ENCODE measurements at regions not wholly inside any gene's neighbourhood (a gene's known extent, or its start where the extent isn't known, plus 50 kb on each side); places are given as distances from the start of the nearest gene placed in this dataset.

DNA sequence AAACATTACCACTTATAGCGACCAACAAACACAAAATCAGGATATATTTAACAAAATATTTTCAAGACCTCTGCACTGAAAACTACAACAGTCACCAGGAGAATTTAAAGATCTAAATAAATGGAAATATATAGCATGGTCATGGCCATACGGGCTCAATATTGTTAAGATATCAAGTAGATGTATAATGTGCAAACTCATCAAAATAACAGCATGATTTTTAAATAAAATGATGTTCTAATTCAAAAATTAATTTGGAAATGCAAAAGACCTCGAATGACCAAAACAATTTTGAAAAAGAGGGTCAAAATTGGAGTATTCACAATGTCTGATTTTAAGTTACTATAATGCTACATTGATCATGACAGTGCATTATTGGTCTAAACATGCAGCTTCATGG is 159.1 kb upstream of the NDN start:
- H3K4me1 ChIP-seq: no peaks in the 10 kb centered on the region
- WGBS, 2 donors: 33 to 37% methylated on average over 3 of the region's 3 CpGs
- no peaks in the 10 kb centered on the region for H3K36me3 ChIP-seq
- no peak for DNase-seq
- H3K27ac ChIP-seq: no peak overlapping the region
- peaks cover 0 to 3% (median 0%) of the 10 kb centered on the region in 4 donors for H3K9me3 ChIP-seq
- TF ChIP-seq EP300 (IDR thresholded peaks at IDR 0.05) (no peak), POLR2AphosphoS5 (IDR thresholded peaks at IDR 0.05) (no peak), POLR2A (IDR thresholded peaks at IDR 0.05) (no peak)
- TF ChIP-seq, protein P1, sequence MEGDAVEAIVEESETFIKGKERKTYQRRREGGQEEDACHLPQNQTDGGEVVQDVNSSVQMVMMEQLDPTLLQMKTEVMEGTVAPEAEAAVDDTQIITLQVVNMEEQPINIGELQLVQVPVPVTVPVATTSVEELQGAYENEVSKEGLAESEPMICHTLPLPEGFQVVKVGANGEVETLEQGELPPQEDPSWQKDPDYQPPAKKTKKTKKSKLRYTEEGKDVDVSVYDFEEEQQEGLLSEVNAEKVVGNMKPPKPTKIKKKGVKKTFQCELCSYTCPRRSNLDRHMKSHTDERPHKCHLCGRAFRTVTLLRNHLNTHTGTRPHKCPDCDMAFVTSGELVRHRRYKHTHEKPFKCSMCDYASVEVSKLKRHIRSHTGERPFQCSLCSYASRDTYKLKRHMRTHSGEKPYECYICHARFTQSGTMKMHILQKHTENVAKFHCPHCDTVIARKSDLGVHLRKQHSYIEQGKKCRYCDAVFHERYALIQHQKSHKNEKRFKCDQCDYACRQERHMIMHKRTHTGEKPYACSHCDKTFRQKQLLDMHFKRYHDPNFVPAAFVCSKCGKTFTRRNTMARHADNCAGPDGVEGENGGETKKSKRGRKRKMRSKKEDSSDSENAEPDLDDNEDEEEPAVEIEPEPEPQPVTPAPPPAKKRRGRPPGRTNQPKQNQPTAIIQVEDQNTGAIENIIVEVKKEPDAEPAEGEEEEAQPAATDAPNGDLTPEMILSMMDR (IDR thresholded peaks at IDR 0.05): no peak
- intact Hi-C loops (cut with DNase I): no loop called here
- H3K27me3 ChIP-seq: no peaks in the 10 kb centered on the region
- no peak overlapping the region for H3K4me3 ChIP-seq

DNA sequence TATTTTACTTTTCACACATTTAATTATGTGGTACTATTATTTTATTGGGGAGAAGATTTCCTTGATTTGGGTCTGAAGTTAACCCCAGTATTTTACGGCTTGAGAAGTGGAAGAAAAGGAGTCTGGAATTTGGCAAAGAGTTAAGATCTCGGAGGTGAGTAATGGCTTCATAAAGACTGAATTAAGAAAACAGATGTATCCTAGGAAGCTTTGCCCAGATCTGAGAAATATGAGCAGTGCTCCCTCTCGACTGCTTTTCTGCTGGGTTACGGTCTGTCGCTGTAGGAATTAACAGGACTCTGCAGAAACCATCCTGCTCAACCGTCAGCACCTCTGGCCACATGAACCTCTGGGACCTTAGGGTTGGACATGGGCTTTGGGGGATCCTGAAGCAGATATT is 163.6 kb upstream of the NDN start:
- H3K27ac ChIP-seq: no peak overlapping the region
- TF ChIP-seq POLR2AphosphoS5 (IDR thresholded peaks at IDR 0.05): no peak
- TF ChIP-seq POLR2A (IDR thresholded peaks at IDR 0.05): no peak
- TF ChIP-seq, protein P1 (IDR thresholded peaks at IDR 0.05): no peak
- no peak for TF ChIP-seq EP300 (IDR thresholded peaks at IDR 0.05)
- H3K4me3 ChIP-seq: no peak overlapping the region
- no peak for DNase-seq
- intact Hi-C loops (cut with DNase I): no loop called here
- 81 to 82% methylated on average over 6 of the region's 6 CpGs for WGBS, 2 donors
- no peaks in the 10 kb centered on the region for H3K27me3 ChIP-seq
- H3K4me1 ChIP-seq: no peaks in the 10 kb centered on the region
- H3K36me3 ChIP-seq: no peaks in the 10 kb centered on the region
- H3K9me3 ChIP-seq: peaks cover 0 to 3% (median 0%) of the 10 kb centered on the region in 4 donors

DNA sequence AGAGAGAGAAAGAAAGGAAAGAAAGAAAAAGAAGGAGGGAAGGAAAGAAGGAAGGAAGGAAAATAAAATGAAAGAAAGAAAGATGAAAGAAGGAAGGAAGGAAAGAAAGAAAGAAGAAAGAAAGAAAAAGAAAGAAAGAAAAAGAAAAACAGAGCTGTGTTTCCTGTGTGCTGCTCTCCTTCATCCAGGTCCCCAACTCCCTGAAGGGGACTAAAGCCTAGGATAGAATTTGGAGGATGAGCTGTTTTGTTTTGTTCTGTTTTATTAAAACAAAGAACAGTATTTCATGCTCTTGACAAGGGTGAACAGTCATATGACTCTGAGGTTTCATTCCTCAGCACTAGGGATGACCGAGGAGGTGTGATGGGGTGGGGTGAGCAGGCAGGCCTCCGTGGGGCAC is 164.8 kb upstream of the NDN start:
- no peaks in the 10 kb centered on the region for H3K4me1 ChIP-seq
- intact Hi-C loops (cut with DNase I): no loop called here
- no peak overlapping the region for H3K27ac ChIP-seq
- no peak for DNase-seq
- no peak overlapping the region for H3K4me3 ChIP-seq
- no peak for TF ChIP-seq POLR2A (IDR thresholded peaks at IDR 0.05)
- TF ChIP-seq EP300 (IDR thresholded peaks at IDR 0.05): no peak
- no peak for TF ChIP-seq POLR2AphosphoS5 (IDR thresholded peaks at IDR 0.05)
- 52 to 57% methylated on average over 2 of the region's 2 CpGs for WGBS, 2 donors
- no peaks in the 10 kb centered on the region for H3K27me3 ChIP-seq
- H3K36me3 ChIP-seq: no peaks in the 10 kb centered on the region
- H3K9me3 ChIP-seq: peaks cover 0 to 3% (median 0%) of the 10 kb centered on the region in 4 donors

DNA sequence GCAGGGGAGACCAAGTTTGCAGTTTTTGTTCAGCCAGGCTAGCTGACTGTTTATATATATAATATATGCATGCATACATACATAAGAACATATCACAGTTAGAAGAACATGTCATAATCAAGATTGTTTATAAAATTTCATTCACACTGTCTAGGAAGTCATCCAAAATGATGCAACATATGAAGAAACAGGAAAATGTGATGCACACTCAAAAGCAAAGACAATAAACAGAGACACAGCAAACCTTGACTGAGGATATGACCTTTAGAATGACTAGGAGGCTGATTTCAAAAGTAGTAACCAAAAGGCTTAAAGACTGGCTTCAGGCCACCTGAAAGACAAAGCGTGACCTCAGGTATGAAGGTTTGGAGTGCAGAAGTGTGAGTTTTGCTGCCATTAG is 166.2 kb upstream of the NDN start:
- H3K4me1 ChIP-seq: no peaks in the 10 kb centered on the region
- intact Hi-C loops (cut with DNase I): no loop called here

DNA sequence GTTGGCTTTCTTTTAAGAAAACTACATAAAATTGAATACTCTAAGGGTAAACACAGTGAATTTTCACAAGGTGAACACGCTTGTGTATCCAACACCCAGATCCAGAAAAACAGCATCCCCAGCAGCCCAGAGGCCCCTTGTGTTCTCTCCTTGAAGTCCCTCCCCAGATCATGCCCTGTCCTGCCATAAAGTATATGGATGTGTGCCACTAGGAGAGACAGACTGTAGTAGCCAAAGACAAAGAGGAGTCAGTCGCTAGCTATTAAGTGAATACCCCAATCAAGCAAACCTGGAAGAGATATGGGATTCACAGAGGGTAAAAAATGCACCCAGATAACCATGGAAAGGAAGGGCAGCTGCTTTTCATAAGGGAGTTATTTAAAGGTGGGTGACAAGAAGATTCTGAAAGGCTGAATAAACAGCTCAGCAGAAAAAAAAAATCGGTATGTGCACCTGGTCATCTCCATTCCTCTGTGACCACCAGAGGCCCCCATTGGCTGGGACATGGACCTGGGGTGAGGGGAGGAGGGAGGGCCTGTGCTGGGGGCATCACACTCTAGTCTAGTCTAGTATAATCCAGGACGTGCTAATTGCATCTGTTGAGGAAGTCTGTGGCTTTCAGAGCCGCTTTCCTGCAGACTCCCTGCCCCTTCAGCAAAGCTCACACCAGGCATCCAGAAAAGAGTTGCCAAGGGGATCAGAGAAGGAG is 167.3 kb upstream of the NDN start:
- TF ChIP-seq, protein P1 (IDR thresholded peaks at IDR 0.05): no peak
- TF ChIP-seq POLR2A (IDR thresholded peaks at IDR 0.05) (no peak), EP300 (IDR thresholded peaks at IDR 0.05) (no peak), POLR2AphosphoS5 (IDR thresholded peaks at IDR 0.05) (no peak)
- intact Hi-C loops (cut with DNase I): no loop called here
- H3K4me1 ChIP-seq: no peaks in the 10 kb centered on the region
- H3K9me3 ChIP-seq: peaks cover 0 to 3% (median 0%) of the 10 kb centered on the region in 4 donors
- H3K27me3 ChIP-seq: no peaks in the 10 kb centered on the region
- H3K4me3 ChIP-seq: no peak overlapping the region
- H3K36me3 ChIP-seq: no peaks in the 10 kb centered on the region
- WGBS, 2 donors: 47 to 54% methylated on average over 5 of the region's 5 CpGs
- no peak for DNase-seq
- H3K27ac ChIP-seq: no peak overlapping the region

More for the DNA sequence above, 166.2 kb upstream of the NDN start:
- TF ChIP-seq EP300 (IDR thresholded peaks at IDR 0.05) (no peak), POLR2A (IDR thresholded peaks at IDR 0.05) (no peak), POLR2AphosphoS5 (IDR thresholded peaks at IDR 0.05) (no peak)
- TF ChIP-seq, protein P1 (IDR thresholded peaks at IDR 0.05): no peak
- Histone ChIP-seq H3K27ac (no peak overlapping the region), H3K9me3 (peaks cover 0 to 3% (median 0%) of the 10 kb centered on the region in 4 donors), H3K36me3 (no peaks in the 10 kb centered on the region), H3K4me3 (no peak overlapping the region), H3K27me3 (no peaks in the 10 kb centered on the region)
- no peak for DNase-seq
- 69 to 81% methylated on average over 1 of the region's 1 CpG for WGBS, 2 donors

Data from sigmoid colon (tissue), 6 donors.